Stimulated activated naive CD4-positive, alpha-beta T cell (primary cell): ENCODE measurements at regions not wholly inside any gene's neighbourhood (a gene's known extent, or its start where the extent isn't known, plus 50 kb on each side); places are given as distances from the start of the nearest gene placed in this dataset.

Source experiments
- DNase-seq, 6 experiments: peaks; one replicate each; lab custom pipeline; 2025; lab: John Stamatoyannopoulos, UW

GRCh38 chr3:3745693-3746092 lies 53.5 kb upstream of the LRRN1 start:
- no peak for DNase-seq

GRCh38 chr3:3744826-3745225 lies 54.4 kb upstream of the LRRN1 start:
- DNase-seq, result no peak

- DNase-seq, result no peak
Observed at GRCh38 chr3:3743754-3744153, 55.5 kb upstream of the LRRN1 start.

- no peak for DNase-seq
Observed at GRCh38 chr3:3740061-3740460, 59.2 kb upstream of the LRRN1 start.

- DNase-seq, result no peak
Observed at GRCh38 chr3:3739330-3740060, 59.7 kb upstream of the LRRN1 start.

- no peak for DNase-seq
Observed at GRCh38 chr3:3737531-3737930, 61.7 kb upstream of the LRRN1 start.

GRCh38 chr3:3735919-3736318 lies 63.3 kb upstream of the LRRN1 start:
- DNase-seq, result no peak

GRCh38 chr3:3734881-3735280 lies 64.3 kb upstream of the LRRN1 start:
- DNase-seq, result no peak

- DNase-seq, result no peak
Observed at GRCh38 chr3:3729261-3729660, 70.0 kb upstream of the LRRN1 start.

- no peak for DNase-seq
Observed at GRCh38 chr3:3726549-3726948, 72.7 kb upstream of the LRRN1 start.

- DNase-seq, result no peak
Observed at GRCh38 chr3:3714572-3714971, 84.7 kb upstream of the LRRN1 start.

- no peak for DNase-seq
Observed at GRCh38 chr3:3712971-3713370, 86.3 kb upstream of the LRRN1 start.

- DNase-seq, result no peak
Observed at GRCh38 chr3:3708769-3709115, 90.5 kb upstream of the LRRN1 start.

- no peak for DNase-seq
Observed at GRCh38 chr3:3707858-3708768, 91.1 kb upstream of the LRRN1 start.

- DNase-seq, result no peak
Observed at GRCh38 chr3:3705090-3705775, 94.0 kb upstream of the LRRN1 start.

GRCh38 chr3:3701949-3702348 lies 97.3 kb upstream of the LRRN1 start:
- no peak for DNase-seq

- no peak for DNase-seq
Observed at GRCh38 chr3:3699816-3700633, 99.2 kb upstream of the LRRN1 start.

GRCh38 chr3:3699407-3699806 lies 99.8 kb upstream of the LRRN1 start:
- no peak for DNase-seq

GRCh38 chr3:3696345-3696744 lies 102.9 kb upstream of the LRRN1 start:
- DNase-seq, result no peak

GRCh38 chr3:3693593-3693992 lies 105.6 kb upstream of the LRRN1 start:
- DNase-seq, result no peak

GRCh38 chr3:3689601-3690375 lies 109.4 kb upstream of the LRRN1 start:
- DNase-seq, result no peak
